Heart left ventricle (tissue), 16 donors: ENCODE measurements at regions not wholly inside any gene's neighbourhood (a gene's known extent, or its start where the extent isn't known, plus 50 kb on each side); places are given as distances from the start of the nearest gene placed in this dataset.

Experiments used
- ATAC-seq, 4 donors: fragments of 200-7000 bp; cut with Tn5 transposase; one replicate each; pipeline ENCODE4 v1.9.1; 2020 to 2022; ENCODE audit warnings: moderate library complexity in 4 of 4, mild to moderate bottlenecking in 3 of 4, moderate number of reproducible peaks in 1 of 4
- DNase-seq, 5 donors: peaks; one replicate each; pipeline ENCODE4 v3.0.0-alpha.2; 2020
- H3K27ac ChIP-seq, 12 donors: fragments of 200-600 bp; sonication (generic) in 4 of 12; one replicate each; pipeline versions ENCODE4 v1.5.0 to v1.8.0; 2016 to 2022; ENCODE audit warnings: mild to moderate bottlenecking in 2 of 12
- H3K27me3 ChIP-seq, 9 donors: fragments of 200-600 bp; sonication (generic) in 2 of 9; one replicate each; pipeline versions ENCODE4 v1.5.1 to v1.8.0; 2016 to 2022; ENCODE audit warnings: mild to moderate bottlenecking in 3 of 9
- H3K36me3 ChIP-seq, 9 donors: fragments of 200-600 bp; sonication (generic) in 2 of 9; one replicate each; pipeline versions ENCODE4 v1.5.0 to v1.8.0; 2018 to 2022; ENCODE audit warnings: mild to moderate bottlenecking in 2 of 9
- H3K4me1 ChIP-seq, 12 donors: fragments of 200-600 bp; sonication (generic) in 4 of 12; one replicate each; pipeline versions ENCODE4 v1.5.0 to v1.8.0; 2016 to 2022; ENCODE audit warnings: mild to moderate bottlenecking in 3 of 12
- H3K4me3 ChIP-seq, 12 donors: fragments of 200-600 bp; sonication (generic) in 4 of 12; one replicate each; pipeline versions ENCODE4 v1.5.0 to v1.8.0; 2017 to 2022; ENCODE audit warnings: mild to moderate bottlenecking in 9 of 12, moderate library complexity in 4 of 12
- H3K9me3 ChIP-seq, 12 donors: fragments of 200-600 bp; sonication (generic) in 4 of 12; one replicate each; pipeline versions ENCODE4 v1.5.0 to v1.8.0; 2016 to 2022; ENCODE audit warnings: mild to moderate bottlenecking in 1 of 12
- CTCF ChIP-seq, 12 donors: fragments of 200-600 bp; sonication (generic) in 4 of 12; IDR thresholded peaks; one replicate each; pipeline versions ENCODE4 v1.5.0 to v1.8.0; 2018 to 2022; ENCODE audit warnings: antibody characterized with exemption in 12 of 12, mild to moderate bottlenecking in 5 of 12
- POLR2A ChIP-seq, 2 donors: fragments of 450-650 bp; IDR thresholded peaks; one replicate each; pipeline ENCODE4 v1.6.1; 2017; ENCODE audit warnings: antibody characterized with exemption in 2 of 2, mild to moderate bottlenecking in 2 of 2, moderate library complexity in 2 of 2
- WGBS, 4 donors: extraction: QIAGEN DNeasy Blood & Tissue Kit in 2 of 4; methylation state at CpG; one replicate each; pipeline versions ENCODE4 v1.1.5 to v1.1.7; 2013 to 2018; 5-methylcytosine and 5-hydroxymethylcytosine counted together
- intact Hi-C, 10 donors: fragments of 100-400 bp; cut with DNase I; formaldehyde crosslinking; loops; one replicate each; pipeline versions ENCODE4 v1.11.1 to v1.14.2; 2022
- donor health status: ischemic (EF 13 %, LVEDD 7.1; RV severe dilation, severe dysfunction).
- donor health status: healthy with polysubstance abuse.
- donor health status: DM: no; HTN: yes; CAD: no.
- donor health status: DM: no; HTN: no; CAD: no.
- donor health status: ischemic (EF 25% LVEDD 6.9; RV normal size, moderate dysfunction).
- donor health status: ischemic (EF 25% LVEDD 5.7; RV mildly dilated, moderate dysfunction).
- donor health status: healthy.
- donor health status: DM: yes; HTN: yes; CAD: no.
- donor health status: ischemic (EF 35%, LVEDD 5.7; RV mildly dilated, moderate dysfunction).
- donor health status: nonischemic (EF 11% LVEDD 7.7; RV severe dilation, severe dysfunction).
- donor health status: DM: yes; HTN: yes; CAD: no.
- donor health status: PGD.
- donor health status: ischemic (EF 29% LVEDD 5.4; RV normal size, mild dysfunction).
- donor health status: nonischemic (EF 23%, LVEDD 6.1; RV moderate dilation, normal function).

GRCh38 chrX:104513162-104513561 is 52.8 kb upstream of the IL1RAPL2 start:
- ATAC-seq (no peak), DNase-seq (no peak)
- intact Hi-C loops, result no loop called here
- H3K36me3 ChIP-seq, result no peaks in the 10 kb centered on the region
- H3K9me3 ChIP-seq, result peaks cover 0 to 13% (median 0%) of the 10 kb centered on the region in 12 donors
- TF ChIP-seq POLR2A (IDR thresholded peaks at IDR 0.05) (no peak), CTCF (IDR thresholded peaks at IDR 0.05) (no peak)
- no peaks in the 10 kb centered on the region for H3K27me3 ChIP-seq
- no peaks in the 10 kb centered on the region for H3K4me1 ChIP-seq
- H3K27ac ChIP-seq, result no peak overlapping the region
- WGBS, 4 donors, result 74 to 88% (median 80%) methylated on average over 3 of the region's 3 CpGs
- H3K4me3 ChIP-seq, result no peak overlapping the region

- H3K36me3 ChIP-seq, result no peaks in the 10 kb centered on the region
- no peaks in the 10 kb centered on the region for H3K27me3 ChIP-seq
- intact Hi-C loops, result no loop called here
- H3K4me3 ChIP-seq, result no peak overlapping the region
- TF ChIP-seq CTCF (IDR thresholded peaks at IDR 0.05) (no peak), POLR2A (IDR thresholded peaks at IDR 0.05) (no peak)
- WGBS, 4 donors, result 79 to 83% (median 81%) methylated on average over 2 of the region's 2 CpGs
- no peak overlapping the region for H3K27ac ChIP-seq
- ATAC-seq (no peak), DNase-seq (no peak)
- no peaks in the 10 kb centered on the region for H3K4me1 ChIP-seq
- H3K9me3 ChIP-seq, result peaks cover 0 to 13% (median 0%) of the 10 kb centered on the region in 12 donors
Measured at GRCh38 chrX:104510801-104511200, 55.2 kb upstream of the IL1RAPL2 start.

GRCh38 chrX:104502460-104502859 is 63.5 kb upstream of the IL1RAPL2 start:
- H3K27me3 ChIP-seq, result no peaks in the 10 kb centered on the region
- no peak for ATAC-seq
- no peak overlapping the region for H3K4me3 ChIP-seq
- DNase-seq, result no peak
- TF ChIP-seq POLR2A (IDR thresholded peaks at IDR 0.05) (no peak), CTCF (IDR thresholded peaks at IDR 0.05) (no peak)
- H3K36me3 ChIP-seq, result no peaks in the 10 kb centered on the region
- WGBS, 4 donors, result 71 to 78% (median 73%) methylated on average over 2 of the region's 2 CpGs
- H3K27ac ChIP-seq, result no peak overlapping the region
- H3K9me3 ChIP-seq, result no peaks in the 10 kb centered on the region
- H3K4me1 ChIP-seq, result no peaks in the 10 kb centered on the region
- intact Hi-C loops, result no loop called here

DNA sequence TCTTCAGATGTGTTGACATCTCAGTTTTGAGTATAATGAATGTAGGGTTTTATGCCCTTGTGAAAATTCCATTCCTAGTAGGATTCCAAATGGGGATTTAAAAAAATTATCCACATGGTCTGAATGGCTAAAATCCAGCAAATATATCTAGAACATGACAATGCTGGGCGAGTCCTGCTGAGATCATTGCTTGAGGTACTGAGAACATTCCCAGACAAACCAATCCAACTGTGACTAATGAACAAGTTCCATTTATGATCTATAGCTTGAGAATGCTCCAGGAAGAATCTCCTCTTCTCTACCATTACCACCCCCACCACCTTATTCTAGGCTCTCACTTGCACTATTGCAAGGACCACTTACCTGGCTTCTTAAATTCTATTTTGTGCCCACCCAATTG is 77.2 kb upstream of the IL1RAPL2 start:
- no peaks in the 10 kb centered on the region for H3K9me3 ChIP-seq

More for the DNA sequence above, 77.2 kb upstream of the IL1RAPL2 start:
- Histone ChIP-seq H3K27ac (no peak overlapping the region), H3K4me3 (no peak overlapping the region), H3K27me3 (peaks cover 0 to 26% (median 0%) of the 10 kb centered on the region in 9 donors), H3K36me3 (no peaks in the 10 kb centered on the region), H3K4me1 (no peaks in the 10 kb centered on the region)
- TF ChIP-seq POLR2A (IDR thresholded peaks at IDR 0.05) (no peak), CTCF (IDR thresholded peaks at IDR 0.05) (no peak)
- DNase-seq, result no peak
- intact Hi-C loops, result no loop called here
- ATAC-seq, result no peak
- WGBS, 4 donors, result 41 to 64% (median 54%) methylated on average over 1 of the region's 1 CpG
